ENCODE measurements at regions not wholly inside any gene's neighbourhood (a gene's known extent, or its start where the extent isn't known, plus 50 kb on each side); places are given as distances from the start of the nearest gene placed in this dataset.

DNA sequence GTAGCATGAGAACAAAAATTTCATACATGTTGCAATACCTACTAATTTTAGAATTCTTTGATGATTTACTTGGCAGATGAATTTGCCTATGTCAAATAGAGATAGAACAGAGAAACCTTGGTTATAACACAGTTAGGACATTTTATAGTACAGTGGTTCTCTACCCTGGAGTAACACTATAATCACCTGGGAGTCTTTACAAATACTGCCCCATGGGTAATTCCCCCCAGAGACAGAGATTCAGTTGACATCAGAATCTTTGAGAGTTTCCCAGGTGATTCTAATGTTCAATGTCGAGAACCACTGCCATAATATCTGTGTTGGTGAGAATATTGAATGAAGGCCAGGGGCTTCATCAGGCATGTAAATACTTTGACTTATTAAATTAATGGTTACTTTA lies 401.3 kb upstream of the NDST4 start:
- TF ChIP-seq, protein P1, sequence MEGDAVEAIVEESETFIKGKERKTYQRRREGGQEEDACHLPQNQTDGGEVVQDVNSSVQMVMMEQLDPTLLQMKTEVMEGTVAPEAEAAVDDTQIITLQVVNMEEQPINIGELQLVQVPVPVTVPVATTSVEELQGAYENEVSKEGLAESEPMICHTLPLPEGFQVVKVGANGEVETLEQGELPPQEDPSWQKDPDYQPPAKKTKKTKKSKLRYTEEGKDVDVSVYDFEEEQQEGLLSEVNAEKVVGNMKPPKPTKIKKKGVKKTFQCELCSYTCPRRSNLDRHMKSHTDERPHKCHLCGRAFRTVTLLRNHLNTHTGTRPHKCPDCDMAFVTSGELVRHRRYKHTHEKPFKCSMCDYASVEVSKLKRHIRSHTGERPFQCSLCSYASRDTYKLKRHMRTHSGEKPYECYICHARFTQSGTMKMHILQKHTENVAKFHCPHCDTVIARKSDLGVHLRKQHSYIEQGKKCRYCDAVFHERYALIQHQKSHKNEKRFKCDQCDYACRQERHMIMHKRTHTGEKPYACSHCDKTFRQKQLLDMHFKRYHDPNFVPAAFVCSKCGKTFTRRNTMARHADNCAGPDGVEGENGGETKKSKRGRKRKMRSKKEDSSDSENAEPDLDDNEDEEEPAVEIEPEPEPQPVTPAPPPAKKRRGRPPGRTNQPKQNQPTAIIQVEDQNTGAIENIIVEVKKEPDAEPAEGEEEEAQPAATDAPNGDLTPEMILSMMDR (IDR thresholded peaks at IDR 0.05), result no peak
- no peak for TF ChIP-seq POLR2A (IDR thresholded peaks at IDR 0.05)

Data from heart left ventricle (tissue), 13 donors.